ENCODE measurements at regions not wholly inside any gene's neighbourhood (a gene's known extent, or its start where the extent isn't known, plus 50 kb on each side); places are given as distances from the start of the nearest gene placed in this dataset.
"Not testable (repeated sequence)": the region's sequence is repeated elsewhere in the genome, so short reads cannot be mapped to it uniquely, and the experiment has no call there.

DNA sequence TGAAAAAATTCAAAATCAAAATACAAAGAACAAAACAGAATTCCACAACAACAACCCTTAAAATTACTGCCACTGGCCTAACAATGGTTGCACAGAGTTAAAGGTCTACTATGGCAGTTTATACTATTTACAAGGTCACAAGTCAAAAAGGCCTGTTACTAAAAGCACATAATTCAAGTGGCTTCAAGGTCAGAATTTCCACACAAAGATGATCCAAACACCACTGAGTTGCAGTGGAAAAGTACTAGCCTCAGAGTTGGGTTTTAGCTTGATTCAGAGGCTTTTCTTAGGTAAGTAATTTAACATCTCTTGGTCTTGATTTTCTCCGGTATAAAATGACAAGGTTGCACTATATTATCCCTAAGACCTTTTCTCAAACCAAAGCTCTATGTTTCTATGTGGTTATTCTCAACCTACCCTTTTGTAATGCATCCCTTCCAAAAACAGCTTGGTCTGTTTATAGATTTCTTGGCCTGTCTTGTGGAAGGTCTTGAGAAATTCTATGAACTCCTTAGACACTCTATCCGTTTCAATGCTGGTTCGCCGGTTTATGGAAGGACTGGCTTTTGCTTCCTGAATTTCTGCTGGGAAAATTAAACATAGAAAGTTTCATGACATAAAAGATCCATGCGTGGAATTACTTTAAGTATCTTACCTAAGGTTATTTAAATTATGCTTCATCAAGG lies 69.5 kb downstream of the MDH2 start:
- not testable (repeated sequence) for DNase-seq (ENCODE audit: extremely low read depth, low read depth, low spot score)

DNA sequence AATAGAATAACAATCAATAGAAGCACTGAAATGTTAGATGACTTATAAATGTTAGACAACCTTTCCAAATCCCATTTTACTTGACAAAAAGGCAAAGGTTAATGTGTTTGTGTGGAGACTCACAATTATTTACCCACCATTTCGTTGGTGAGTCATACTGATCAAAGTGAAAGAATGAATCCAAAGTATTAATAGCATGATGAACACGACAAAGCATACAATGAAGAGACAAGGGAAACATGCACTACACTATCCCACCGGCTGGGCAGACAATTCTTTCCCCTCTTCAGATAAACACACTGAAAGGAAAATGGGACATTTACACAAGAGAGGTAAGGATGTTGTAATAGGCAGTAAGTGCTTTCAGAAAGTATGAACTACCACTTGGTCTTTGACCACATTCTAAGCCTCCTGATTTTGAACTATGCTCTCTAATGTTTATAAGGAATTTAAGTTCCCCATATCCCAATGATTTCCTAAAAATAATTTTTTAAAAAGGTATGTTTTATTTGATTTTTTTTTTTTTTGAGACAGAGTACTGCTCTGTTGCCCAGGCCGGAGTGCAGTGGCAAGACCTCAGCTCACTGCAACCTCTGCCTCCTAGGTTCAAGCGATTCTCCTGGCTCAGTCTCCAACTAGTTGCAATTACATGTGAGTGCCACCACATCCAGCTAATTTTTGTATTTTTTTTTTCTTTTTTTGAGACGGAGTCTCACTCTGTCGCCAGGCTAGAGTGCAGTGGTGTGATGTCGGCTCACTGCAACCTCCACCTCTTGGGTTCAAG lies 70.5 kb downstream of the MDH2 start:
- not testable (repeated sequence) for DNase-seq (ENCODE audit: extremely low read depth, low read depth, low spot score)

DNA sequence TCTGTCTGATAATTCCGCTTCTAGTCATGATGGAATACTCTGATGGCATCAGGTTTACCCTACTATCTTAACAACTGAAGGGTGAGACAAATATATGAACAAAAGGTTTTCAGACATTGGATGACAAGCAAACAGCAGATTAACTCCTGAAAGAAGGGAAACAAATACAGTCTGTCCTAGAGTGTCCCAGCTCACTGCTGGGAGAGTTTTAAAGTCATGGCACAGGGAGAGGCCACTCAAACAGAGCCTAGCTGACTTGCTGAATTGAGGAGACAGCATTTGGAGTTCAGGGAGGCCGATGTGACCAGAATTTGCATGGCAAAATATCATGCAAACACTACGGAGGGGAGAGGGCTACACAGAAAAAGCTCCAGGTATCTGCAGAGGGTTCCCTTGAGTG lies 73.1 kb downstream of the MDH2 start:
- no peak for DNase-seq (ENCODE audit: extremely low read depth, low read depth, low spot score)

DNA sequence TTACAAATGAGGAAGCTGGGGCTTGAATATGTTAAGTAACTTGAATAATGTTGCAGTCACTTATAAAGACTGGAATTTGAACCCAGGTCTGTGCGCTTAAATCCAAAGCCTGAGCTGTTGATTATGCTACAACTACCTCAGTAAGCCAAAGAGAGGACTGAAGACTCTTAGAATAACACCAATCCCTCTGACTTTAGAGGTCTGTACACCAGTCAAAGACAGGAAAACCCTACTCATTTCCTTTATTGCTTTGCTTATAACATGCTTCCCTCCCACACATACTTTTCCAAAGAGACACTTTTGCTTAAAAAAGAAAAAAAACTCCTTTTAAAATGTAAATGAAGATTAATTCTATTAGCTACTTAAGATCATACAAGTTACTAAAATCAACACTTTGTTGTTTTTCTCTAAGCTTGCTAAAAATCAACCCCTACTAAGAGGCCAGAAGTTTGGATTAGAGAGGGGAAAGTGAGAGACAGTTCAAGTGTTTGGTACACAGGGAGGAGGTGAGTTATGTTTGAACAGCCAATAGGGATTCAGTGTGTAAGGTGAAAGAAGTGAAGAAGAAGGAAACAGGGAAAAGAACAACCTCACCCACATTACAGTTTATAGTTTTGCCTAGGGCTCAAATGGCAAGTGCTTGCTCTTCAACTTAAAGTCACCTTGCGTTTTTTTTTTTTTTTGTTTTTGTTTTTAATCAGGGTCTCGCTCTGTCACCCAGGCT lies 74.8 kb downstream of the MDH2 start:
- peak; percentile 10 for DNase-seq (ENCODE audit: extremely low read depth, low read depth, low spot score)

DNA sequence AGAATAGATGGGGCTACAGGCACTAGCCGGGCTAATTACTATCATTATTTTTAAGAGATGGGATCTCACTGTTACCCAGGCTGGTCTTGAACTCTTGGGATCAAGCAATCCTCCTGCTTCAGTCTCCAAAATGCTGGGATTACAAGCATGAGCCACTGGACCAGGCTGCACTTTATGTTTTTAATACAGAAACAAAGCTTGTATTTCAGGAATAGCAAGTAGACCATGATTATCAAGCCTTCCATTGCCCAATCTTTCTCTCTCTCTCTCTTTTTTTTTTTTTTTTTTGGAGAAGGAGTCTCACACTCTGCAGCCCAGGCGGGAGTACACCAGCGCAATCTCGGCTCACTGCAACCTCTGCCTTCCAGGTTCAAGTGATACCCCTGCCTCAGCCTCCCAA lies 75.4 kb downstream of the MDH2 start:
- DNase-seq (ENCODE audit: extremely low read depth, low read depth, low spot score): no peak

DNA sequence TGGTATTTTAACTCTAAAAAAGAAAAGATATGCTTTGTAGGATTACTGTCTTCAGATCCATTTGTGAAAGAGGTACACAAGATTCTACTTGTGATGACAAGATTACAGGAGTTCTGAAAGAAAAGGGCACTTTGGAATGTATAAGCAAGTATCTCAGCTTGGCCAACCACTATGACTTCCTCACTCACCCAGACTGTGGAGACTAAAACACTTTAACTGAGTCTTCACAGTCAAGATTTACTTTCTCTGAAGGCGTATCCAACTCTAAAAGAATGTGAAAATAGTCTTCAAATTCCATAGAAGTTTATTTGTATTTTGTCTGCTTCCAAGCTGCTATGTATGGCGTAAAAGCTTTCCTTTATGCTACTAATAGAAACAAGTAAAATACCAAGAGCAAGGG lies 76.1 kb upstream of the SRRM3 start:
- DNase-seq (ENCODE audit: extremely low read depth, low read depth, low spot score): no peak

DNA sequence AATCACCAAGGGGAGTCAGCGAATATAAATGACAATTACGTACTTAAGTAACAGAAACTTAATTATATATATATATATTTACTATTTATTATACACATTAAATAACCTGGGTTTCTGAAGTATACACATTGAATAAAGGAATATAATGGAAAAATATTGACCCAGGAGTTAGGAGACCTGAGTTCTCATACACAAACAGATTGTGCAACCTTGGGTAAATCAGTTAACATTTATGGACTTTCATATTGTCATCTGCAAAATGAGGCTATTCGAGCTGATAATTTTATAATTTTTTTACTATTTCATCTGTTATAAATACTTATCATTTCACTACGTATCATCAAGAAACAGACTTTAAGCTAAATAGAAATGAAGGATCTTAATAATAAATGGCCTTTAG lies 75.1 kb upstream of the SRRM3 start:
- no peak for DNase-seq (ENCODE audit: extremely low read depth, low read depth, low spot score)

DNA sequence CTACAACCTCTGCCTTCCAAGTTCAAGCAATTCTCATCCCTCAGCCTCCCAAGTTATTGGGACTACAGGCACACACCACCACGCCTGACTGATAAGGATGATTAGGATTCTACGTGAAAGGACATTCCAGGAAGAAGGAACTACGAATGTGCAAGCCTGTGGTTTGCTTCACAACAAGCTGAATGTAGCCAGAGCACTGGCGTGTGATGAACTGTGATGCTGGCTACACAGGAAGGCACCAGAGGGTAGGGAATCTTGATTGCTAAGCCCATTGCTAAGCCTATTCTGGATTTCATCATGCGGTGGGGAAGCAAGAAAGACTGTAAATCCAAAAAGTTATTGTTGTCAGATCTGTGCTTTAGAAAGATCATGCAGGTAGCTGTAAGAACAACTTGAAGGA lies 72.3 kb upstream of the SRRM3 start:
- no peak for DNase-seq (ENCODE audit: extremely low read depth, low read depth, low spot score)

DNA sequence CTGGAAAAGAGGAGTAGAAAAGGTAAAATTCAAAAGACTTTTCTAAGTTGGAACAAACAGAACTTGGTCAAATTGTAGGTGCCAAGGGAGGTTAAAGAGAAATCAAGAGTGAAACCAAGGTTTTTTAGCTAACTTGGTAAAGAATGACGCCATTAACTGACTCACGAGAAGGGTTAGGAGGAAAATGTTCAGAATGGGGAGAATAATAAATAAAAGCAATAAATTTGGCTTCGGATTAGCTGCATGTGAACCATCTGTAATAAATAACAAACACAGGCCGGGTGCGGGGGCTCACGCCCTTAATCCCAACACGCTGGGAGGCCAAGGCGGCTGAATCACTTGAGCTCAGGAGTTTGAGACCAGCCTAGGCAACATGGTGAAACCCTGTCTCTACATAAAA lies 71.9 kb upstream of the SRRM3 start:
- DNase-seq (ENCODE audit: extremely low read depth, low read depth, low spot score): no peak

GRCh38 chr7:76130661-76131060 lies 71.0 kb upstream of the SRRM3 start:
- peak; percentile 16 for DNase-seq (ENCODE audit: extremely low read depth, low read depth, low spot score)

DNA sequence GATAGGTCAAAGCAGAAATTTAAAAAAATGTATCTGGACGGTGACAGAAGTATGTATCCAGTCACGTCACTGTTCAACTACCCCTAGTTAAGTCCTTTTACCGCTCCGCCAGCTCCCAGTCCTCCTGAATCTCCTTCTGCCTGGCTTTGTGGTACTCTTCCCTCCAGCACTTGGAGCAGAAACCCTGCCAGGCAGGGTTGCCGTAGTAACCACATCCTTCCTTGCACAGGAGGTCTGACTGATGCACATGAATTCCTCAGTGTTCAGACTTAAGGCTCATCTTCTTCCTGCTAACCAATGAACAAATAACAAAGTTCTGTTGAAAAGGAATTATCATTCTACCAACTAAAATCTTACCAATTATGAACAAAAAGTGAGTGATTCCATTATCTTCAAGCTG lies 69.8 kb upstream of the SRRM3 start:
- not testable (repeated sequence) for DNase-seq (ENCODE audit: extremely low read depth, low read depth, low spot score)

- DNase-seq (ENCODE audit: extremely low read depth, low read depth, low spot score): no peak
Observed at GRCh38 chr7:76133164-76133775, 68.4 kb upstream of the SRRM3 start.

DNA sequence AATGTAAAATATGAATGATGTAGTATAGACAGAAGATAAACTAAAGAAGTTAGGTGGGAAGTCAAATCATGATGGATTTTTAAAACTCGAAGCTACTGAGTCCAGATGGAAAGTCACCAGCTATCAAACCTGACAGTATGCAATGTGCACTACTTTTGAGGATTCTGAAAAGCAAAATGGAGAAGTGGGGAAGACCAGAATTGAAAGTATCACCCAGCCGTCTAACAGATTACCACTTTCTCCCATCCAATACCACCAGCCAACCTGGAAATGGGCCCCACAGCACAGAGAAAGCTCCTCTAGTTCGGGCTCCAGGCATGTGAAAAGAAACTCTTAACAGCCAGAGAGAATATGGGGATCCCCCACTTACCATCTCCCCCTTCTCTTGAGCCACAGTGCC lies 67.9 kb upstream of the SRRM3 start:
- DNase-seq (ENCODE audit: extremely low read depth, low read depth, low spot score): no peak

- not testable (repeated sequence) for DNase-seq (ENCODE audit: extremely low read depth, low read depth, low spot score)
Observed at GRCh38 chr7:76135263-76135662, 66.4 kb upstream of the SRRM3 start.

- DNase-seq (ENCODE audit: extremely low read depth, low read depth, low spot score): not testable (repeated sequence)
Observed at GRCh38 chr7:76138577-76139313, 63.0 kb upstream of the SRRM3 start.

GRCh38 chr7:76139670-76140069 lies 62.0 kb upstream of the SRRM3 start:
- DNase-seq (ENCODE audit: extremely low read depth, low read depth, low spot score): no peak

GRCh38 chr7:76140259-76140658 lies 61.4 kb upstream of the SRRM3 start:
- not testable (repeated sequence) for DNase-seq (ENCODE audit: extremely low read depth, low read depth, low spot score)

- DNase-seq (ENCODE audit: extremely low read depth, low read depth, low spot score): no peak
Observed at GRCh38 chr7:76142861-76143260, 58.8 kb upstream of the SRRM3 start.

- DNase-seq (ENCODE audit: extremely low read depth, low read depth, low spot score): not testable (repeated sequence)
Observed at GRCh38 chr7:76144664-76145270, 56.9 kb upstream of the SRRM3 start.

DNA sequence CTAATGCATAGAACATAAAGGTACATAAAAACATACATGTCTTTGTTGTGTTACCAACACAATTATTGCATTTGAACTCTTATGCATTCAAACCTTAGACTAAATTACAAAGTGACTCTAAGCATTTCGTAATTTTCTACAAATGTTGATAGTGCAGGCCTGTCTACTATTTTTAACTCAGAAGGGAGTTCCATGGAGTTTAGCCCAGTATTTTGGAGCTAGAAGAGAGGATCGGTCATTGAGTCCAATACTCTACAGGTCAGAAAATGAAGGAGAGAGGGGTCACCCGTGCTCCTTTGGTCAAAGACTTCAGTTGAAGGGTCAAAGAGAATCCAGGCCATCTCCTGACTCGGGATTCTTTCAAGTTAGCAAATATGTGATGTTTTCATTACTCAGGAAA lies 55.3 kb upstream of the SRRM3 start:
- no peak for DNase-seq (ENCODE audit: extremely low read depth, low read depth, low spot score)
